GM12878 (cell line): ENCODE measurements at regions not wholly inside any gene's neighbourhood (a gene's known extent, or its start where the extent isn't known, plus 50 kb on each side); places are given as distances from the start of the nearest gene placed in this dataset.

Source experiments
- CTCF ChIP-seq, 3 experiments: IDR thresholded peaks in 2 of 3; conservative IDR thresholded peaks in 1 of 3; 2 replicates each; pipeline ENCODE4 v1.5.1; 2011; ENCODE audit warnings: low read depth in 3 of 3, low read length in 3 of 3, mild to moderate bottlenecking in 3 of 3, control low read depth in 2 of 3, moderate library complexity in 2 of 3, inconsistent platforms in 1 of 3, mixed read lengths in 1 of 3; ENCODE audit not compliant: control insufficient read depth in 2 of 3, insufficient read depth in 1 of 3; ENCODE audit errors: extremely low read depth in 1 of 3
- EP300 ChIP-seq, 2 experiments: fragments of 150-350 bp in 1 of 2; IDR thresholded peaks; 2 replicates each; pipeline ENCODE4 v1.6.1; 2011 to 2012; ENCODE audit warnings: low read depth in 2 of 2, low read length in 2 of 2, borderline replicate concordance in 1 of 2, improper control_type of control experiment in 1 of 2, inconsistent platforms in 1 of 2; ENCODE audit not compliant: control insufficient read depth in 1 of 2
- EZH2 ChIP-seq: IDR thresholded peaks from 2 replicates; pipeline ENCODE4 v1.6.1; 2012; ENCODE audit warnings: low read depth, mild to moderate bottlenecking, control low read depth, inconsistent platforms, low read length, borderline replicate concordance; ENCODE audit not compliant: control insufficient read depth
- ZNF207 ChIP-seq: fragments of 450-650 bp; IDR thresholded peaks from 2 replicates; pipeline ENCODE4 v1.6.1; 2014; ENCODE audit warnings: antibody characterized with exemption, mild to moderate bottlenecking, borderline replicate concordance

GRCh38 chr17:31660684-31661083 is 198.4 kb downstream of the COPRS start:
- TF ChIP-seq CTCF (IDR thresholded peaks at IDR 0.05 in 2 of 3, conservative IDR thresholded peaks at IDR 0.05 in 1 of 3; ENCODE audit: control insufficient read depth in 2 of 3, extremely low read depth in 1 of 3, insufficient read depth in 1 of 3, low read depth in 3 of 3, low read length in 3 of 3), result no peak
- TF ChIP-seq ZNF207, result no peak
- no peak; a peak in 1 of 4 replicates for TF ChIP-seq EP300 (IDR thresholded peaks at IDR 0.05; ENCODE audit: borderline replicate concordance in 1 of 2, control insufficient read depth in 1 of 2, low read depth in 2 of 2, low read length in 2 of 2)
- no peak for TF ChIP-seq EZH2
